NB4 (cell line): ENCODE measurements at regions not wholly inside any gene's neighbourhood (a gene's known extent, or its start where the extent isn't known, plus 50 kb on each side); places are given as distances from the start of the nearest gene placed in this dataset.

Source experiments
- CTCF ChIP-seq: IDR thresholded peaks from one replicate; pipeline ENCODE4 v1.5.1; 2012; ENCODE audit warnings: low read depth, low read length
- MYC ChIP-seq: IDR thresholded peaks from 2 replicates; pipeline ENCODE4 v1.6.1; 2011; ENCODE audit warnings: low read depth, low read length

GRCh38 chr2:2570871-2571270 is 239.8 kb upstream of the MYT1L start:
- TF ChIP-seq CTCF (no peak), MYC (no peak)
